OCI-LY7 (cell line): ENCODE measurements at regions not wholly inside any gene's neighbourhood (a gene's known extent, or its start where the extent isn't known, plus 50 kb on each side); places are given as distances from the start of the nearest gene placed in this dataset.

Source experiments
- CTCF ChIP-seq: fragments of 200-600 bp; sonication (generic); conservative IDR thresholded peaks from 2 replicates; pipeline ENCODE4 v1.5.1; 2014; ENCODE audit warnings: mild to moderate bottlenecking, antibody characterized with exemption, low read length, moderate library complexity, mixed read lengths
- EZH2phosphoT487 ChIP-seq: fragments of 200-600 bp; sonication (generic); IDR thresholded peaks from 2 replicates; pipeline ENCODE4 v1.6.1; 2018; ENCODE audit warnings: low read depth, borderline replicate concordance, mild to moderate bottlenecking, mixed run types, antibody characterized with exemption, low read length, moderate library complexity, mixed read lengths

GRCh38 chr11:28969832-28970231, 861.6 kb downstream of the METTL15 start:
- no peak for TF ChIP-seq CTCF
- no peak for TF ChIP-seq EZH2phosphoT487
